ENCODE measurements at regions not wholly inside any gene's neighbourhood (a gene's known extent, or its start where the extent isn't known, plus 50 kb on each side); places are given as distances from the start of the nearest gene placed in this dataset.

DNA sequence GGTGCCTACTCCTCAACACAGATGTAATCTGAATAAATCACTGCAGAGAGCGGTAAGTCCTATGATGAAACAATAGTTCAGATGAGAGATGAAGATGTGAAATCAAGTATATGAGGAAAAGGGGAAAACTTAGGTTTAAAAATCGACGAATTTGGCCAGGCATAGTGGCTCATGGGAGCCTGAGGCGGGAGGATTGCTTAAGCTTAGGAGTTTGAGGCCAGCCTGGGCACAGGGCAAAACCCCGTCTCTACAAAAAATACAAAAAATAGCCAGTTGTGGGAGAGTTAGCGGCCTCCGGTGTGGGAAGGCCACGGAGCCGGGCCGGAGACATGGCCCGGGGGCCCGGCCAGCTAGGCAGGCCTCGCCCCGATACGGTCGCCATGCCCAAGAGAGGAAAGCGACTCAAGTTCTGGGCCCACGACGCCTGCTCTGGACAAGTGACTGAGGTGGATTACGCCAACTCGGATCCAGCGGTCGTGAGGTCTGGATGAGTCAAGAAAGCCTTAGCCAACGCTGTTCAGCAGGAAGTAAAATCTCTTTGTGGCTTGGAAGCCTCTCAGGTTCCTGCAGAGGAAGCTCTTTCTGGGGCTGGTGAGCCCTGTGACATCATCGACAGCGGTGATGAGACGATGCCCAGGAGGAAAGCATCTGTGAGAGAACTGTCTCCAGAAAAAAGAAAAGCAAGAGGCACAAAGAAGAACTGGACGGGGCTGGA lies 62.8 kb upstream of the SUB1 start:
- TF ChIP-seq POLR2A (IDR thresholded peaks at IDR 0.05) (no peak), POLR2AphosphoS5 (IDR thresholded peaks at IDR 0.05) (no peak)
- TF ChIP-seq, protein P1, sequence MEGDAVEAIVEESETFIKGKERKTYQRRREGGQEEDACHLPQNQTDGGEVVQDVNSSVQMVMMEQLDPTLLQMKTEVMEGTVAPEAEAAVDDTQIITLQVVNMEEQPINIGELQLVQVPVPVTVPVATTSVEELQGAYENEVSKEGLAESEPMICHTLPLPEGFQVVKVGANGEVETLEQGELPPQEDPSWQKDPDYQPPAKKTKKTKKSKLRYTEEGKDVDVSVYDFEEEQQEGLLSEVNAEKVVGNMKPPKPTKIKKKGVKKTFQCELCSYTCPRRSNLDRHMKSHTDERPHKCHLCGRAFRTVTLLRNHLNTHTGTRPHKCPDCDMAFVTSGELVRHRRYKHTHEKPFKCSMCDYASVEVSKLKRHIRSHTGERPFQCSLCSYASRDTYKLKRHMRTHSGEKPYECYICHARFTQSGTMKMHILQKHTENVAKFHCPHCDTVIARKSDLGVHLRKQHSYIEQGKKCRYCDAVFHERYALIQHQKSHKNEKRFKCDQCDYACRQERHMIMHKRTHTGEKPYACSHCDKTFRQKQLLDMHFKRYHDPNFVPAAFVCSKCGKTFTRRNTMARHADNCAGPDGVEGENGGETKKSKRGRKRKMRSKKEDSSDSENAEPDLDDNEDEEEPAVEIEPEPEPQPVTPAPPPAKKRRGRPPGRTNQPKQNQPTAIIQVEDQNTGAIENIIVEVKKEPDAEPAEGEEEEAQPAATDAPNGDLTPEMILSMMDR (IDR thresholded peaks at IDR 0.05), result no peak
